Testis (tissue), 2 donors: ENCODE measurements at regions not wholly inside any gene's neighbourhood (a gene's known extent, or its start where the extent isn't known, plus 50 kb on each side); places are given as distances from the start of the nearest gene placed in this dataset.
"Not testable (repeated sequence)": the region's sequence is repeated elsewhere in the genome, so short reads cannot be mapped to it uniquely, and the experiment has no call there.

Source experiments
- DNase-seq: peaks from one replicate; pipeline ENCODE4 v3.0.0-alpha.2; 2019
- H3K27ac ChIP-seq, 2 donors: fragments of 200-600 bp; sonication (generic); one replicate each; pipeline ENCODE4 v1.5.1; 2019
- H3K27me3 ChIP-seq: fragments of 200-600 bp; sonication (generic); one replicate; pipeline ENCODE4 v1.5.1; 2019
- H3K36me3 ChIP-seq: fragments of 200-600 bp; sonication (generic); one replicate; pipeline ENCODE4 v1.5.1; 2017; ENCODE audit warnings: low read depth; ENCODE audit errors: missing control alignments
- H3K4me1 ChIP-seq: fragments of 200-600 bp; sonication (generic); one replicate; pipeline ENCODE4 v1.5.1; 2019
- H3K4me3 ChIP-seq, 2 donors: fragments of 200-600 bp; sonication (generic); one replicate each; pipeline ENCODE4 v1.5.1; 2017 to 2019
- H3K9me3 ChIP-seq: fragments of 200-600 bp; sonication (generic); one replicate; pipeline ENCODE4 v1.5.1; 2017
- POLR2A ChIP-seq: fragments of 450-650 bp; IDR thresholded peaks from one replicate; pipeline ENCODE4 v1.6.1; 2017; ENCODE audit warnings: antibody characterized with exemption, mild to moderate bottlenecking, moderate library complexity
- WGBS, 2 donors: methylation state at CpG; one replicate each; pipeline ENCODE4 v1.1.5; 2018; 5-methylcytosine and 5-hydroxymethylcytosine counted together
- intact Hi-C: fragments of 100-400 bp; cut with DNase I; formaldehyde crosslinking; loops from one replicate; pipeline ENCODE4 v1.15.1; 2023; ENCODE audit warnings: low total_unique reads
- TF ChIP-seq, protein P1 (sequence below), 3 experiments: fragments of 450-650 bp in 2 of 3; fragments of 200-600 bp in 1 of 3; sonication (generic) in 1 of 3; IDR thresholded peaks; one replicate each; pipeline ENCODE4 v1.5.1; 2016 to 2019; ENCODE audit warnings: antibody characterized with exemption in 3 of 3, mild to moderate bottlenecking in 2 of 3, moderate library complexity in 1 of 3

DNA sequence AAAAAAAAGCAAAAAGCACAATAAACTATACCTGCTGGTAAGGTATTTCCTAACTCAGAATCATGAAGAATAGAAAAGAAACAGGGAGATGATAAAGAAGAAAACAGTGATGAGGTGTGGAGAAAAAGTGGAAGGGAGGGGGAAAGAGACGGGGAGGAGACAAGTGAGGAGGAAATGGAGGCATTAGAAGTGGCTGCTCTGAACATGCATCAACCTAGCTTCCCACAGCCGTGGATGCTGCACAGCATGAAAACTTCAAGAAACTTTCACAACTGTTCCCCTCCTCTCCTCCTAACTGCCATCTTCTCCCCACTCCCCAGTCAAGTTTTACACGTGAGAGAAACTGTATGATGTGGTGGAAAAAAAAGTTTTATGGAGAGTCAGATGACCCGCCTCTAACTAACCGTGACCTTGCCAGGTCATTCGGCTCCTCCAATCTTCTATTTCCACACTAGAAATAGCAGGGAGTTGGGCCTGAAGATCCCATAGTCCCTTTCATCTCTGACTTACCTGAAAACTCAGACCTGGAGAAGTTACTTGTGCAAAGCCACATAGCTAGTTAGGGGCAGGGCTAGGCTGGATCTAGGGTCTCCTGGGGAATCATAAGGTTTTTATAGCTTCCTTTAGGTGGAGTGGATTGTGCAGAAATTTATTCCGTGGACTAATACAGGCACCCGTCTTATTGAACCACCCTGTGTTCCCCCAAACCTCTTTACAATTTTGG, 461.9 kb downstream of the KLF5 start:
- H3K9me3 ChIP-seq = no peaks in the 10 kb centered on the region
- no peak overlapping the region for H3K27ac ChIP-seq
- H3K4me3 ChIP-seq = no peak overlapping the region
- intact Hi-C loops = no loop called here
- TF ChIP-seq POLR2A = no peak
- TF ChIP-seq, protein P1, sequence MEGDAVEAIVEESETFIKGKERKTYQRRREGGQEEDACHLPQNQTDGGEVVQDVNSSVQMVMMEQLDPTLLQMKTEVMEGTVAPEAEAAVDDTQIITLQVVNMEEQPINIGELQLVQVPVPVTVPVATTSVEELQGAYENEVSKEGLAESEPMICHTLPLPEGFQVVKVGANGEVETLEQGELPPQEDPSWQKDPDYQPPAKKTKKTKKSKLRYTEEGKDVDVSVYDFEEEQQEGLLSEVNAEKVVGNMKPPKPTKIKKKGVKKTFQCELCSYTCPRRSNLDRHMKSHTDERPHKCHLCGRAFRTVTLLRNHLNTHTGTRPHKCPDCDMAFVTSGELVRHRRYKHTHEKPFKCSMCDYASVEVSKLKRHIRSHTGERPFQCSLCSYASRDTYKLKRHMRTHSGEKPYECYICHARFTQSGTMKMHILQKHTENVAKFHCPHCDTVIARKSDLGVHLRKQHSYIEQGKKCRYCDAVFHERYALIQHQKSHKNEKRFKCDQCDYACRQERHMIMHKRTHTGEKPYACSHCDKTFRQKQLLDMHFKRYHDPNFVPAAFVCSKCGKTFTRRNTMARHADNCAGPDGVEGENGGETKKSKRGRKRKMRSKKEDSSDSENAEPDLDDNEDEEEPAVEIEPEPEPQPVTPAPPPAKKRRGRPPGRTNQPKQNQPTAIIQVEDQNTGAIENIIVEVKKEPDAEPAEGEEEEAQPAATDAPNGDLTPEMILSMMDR (IDR thresholded peaks at IDR 0.05) = no peak
- H3K27me3 ChIP-seq = no peaks in the 10 kb centered on the region
- H3K4me1 ChIP-seq = no peaks in the 10 kb centered on the region
- no peaks in the 10 kb centered on the region for H3K36me3 ChIP-seq
- 77 to 84% methylated on average over 8 of the region's 8 CpGs for WGBS, 2 donors
- no peak for DNase-seq

DNA sequence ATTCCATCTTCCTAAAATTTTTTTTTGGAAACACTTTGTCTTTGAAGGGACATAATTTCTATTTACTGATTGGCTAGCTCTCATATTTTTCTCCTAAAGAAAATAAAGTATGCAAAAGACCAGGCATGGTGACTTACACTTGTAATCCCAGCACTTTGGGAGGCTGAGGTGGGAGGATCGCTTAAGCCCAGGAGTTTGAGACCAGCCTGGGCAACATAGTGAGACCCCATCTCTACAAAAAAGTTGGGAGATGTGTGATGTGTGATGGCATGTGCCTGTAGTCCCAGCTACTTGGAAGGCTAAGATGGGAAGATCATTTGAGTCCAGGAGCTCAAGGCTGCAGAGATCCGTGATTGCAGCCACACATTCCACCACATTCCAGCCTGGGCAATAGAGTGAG, 461.3 kb downstream of the KLF5 start:
- H3K36me3 ChIP-seq, DNase-seq, H3K27me3 ChIP-seq, H3K27ac ChIP-seq, H3K4me1 ChIP-seq, intact Hi-C loops, H3K9me3 ChIP-seq, H3K4me3 ChIP-seq: not testable (repeated sequence)
- WGBS, 2 donors = 82 to 89% methylated on average over 2 of the region's 2 CpGs

DNA sequence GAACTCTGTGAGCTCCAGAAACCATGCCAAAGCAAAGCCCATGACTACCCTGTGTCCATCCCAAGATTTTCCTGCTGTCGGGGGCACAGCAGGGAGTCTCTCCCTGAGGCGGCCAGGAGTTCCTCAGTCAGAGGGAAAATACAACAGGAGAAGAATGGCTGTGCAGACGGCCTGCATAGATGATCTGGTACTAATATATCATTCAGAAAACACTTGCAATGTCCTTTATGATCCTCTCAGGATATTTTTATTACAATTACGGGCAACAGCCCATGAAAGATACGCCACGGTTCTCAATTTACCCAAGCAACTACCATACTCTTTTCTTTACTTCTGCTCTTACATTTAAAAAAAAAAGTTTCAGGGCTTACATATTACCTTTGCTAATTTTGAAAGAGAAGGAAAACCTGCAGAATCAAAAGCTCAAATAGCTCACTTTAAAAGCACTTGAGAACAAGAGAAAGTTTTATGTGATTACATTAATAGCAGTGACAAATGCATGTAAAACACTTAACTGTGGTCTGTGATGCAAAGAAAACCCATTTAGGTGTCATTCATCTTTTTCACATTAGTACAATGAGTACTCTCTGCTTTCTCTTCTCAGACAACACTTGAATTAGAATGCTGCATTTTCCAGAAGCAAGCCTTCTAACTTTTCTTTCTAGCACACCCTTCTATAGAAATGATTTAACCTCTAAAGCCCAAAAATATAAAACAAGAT, 460.8 kb downstream of the KLF5 start:
- Histone ChIP-seq H3K9me3 (no peaks in the 10 kb centered on the region), H3K36me3 (no peaks in the 10 kb centered on the region), H3K27me3 (no peaks in the 10 kb centered on the region), H3K27ac (no peak overlapping the region), H3K4me3 (no peak overlapping the region), H3K4me1 (no peaks in the 10 kb centered on the region)
- no peak for TF ChIP-seq POLR2A
- TF ChIP-seq, protein P1 (IDR thresholded peaks at IDR 0.05) = no peak
- WGBS, 2 donors = 90 to 95% methylated on average over 6 of the region's 6 CpGs
- intact Hi-C loops = no loop called here
- DNase-seq = no peak

DNA sequence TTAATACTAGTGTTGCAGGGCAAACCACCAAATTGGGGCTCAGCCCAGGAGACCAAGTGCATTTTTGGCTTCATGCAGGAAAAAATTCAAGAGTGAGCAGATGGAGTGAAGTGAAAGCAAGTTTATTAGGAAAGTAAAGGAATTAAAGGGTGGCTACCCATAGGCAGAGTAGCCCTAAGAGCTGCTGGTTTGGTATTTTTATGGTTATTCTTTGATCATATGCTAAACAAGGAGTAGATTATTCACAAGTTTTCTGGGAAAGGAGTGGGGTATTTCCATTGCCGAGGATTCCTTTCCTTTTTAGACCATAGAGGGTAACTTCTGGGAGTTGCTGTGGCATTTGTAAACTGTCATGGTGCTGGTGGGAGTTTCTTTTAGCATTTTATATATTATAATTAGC, 459.0 kb downstream of the KLF5 start:
- Histone ChIP-seq H3K9me3 (no peaks in the 10 kb centered on the region), H3K4me3 (no peak overlapping the region), H3K36me3 (no peaks in the 10 kb centered on the region), H3K27ac (no peak overlapping the region), H3K4me1 (no peaks in the 10 kb centered on the region), H3K27me3 (no peaks in the 10 kb centered on the region)
- no peak for DNase-seq
- WGBS, 2 donors = 71 to 78% methylated on average over 1 of the region's 1 CpG
- TF ChIP-seq, protein P1 (IDR thresholded peaks at IDR 0.05) = no peak
- no peak for TF ChIP-seq POLR2A
- intact Hi-C loops = no loop called here

DNA sequence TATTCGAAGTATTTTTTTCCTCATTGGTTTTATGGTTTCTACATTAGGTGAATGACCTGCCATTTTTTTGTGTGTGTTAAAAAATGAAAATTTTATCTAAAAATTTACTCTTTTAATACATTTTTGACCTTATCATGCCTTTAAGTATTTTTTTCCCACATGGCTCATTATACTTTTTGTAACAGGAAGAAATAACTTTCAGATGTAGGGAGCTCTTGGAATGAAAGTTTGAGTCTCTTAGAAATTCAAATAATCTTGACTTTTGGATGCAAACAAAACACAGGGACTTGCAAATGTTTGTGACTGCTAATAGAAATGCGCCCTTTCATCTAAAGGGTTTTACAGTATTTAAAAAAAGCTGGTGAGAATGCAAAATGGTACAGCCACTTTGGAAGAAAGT, 457.9 kb downstream of the KLF5 start:
- no peak overlapping the region for H3K4me3 ChIP-seq
- WGBS, 2 donors = 81 to 90% methylated on average over 2 of the region's 2 CpGs

More for the DNA sequence above, 457.9 kb downstream of the KLF5 start:
- Histone ChIP-seq H3K27ac (no peak overlapping the region), H3K9me3 (no peaks in the 10 kb centered on the region), H3K36me3 (no peaks in the 10 kb centered on the region), H3K27me3 (no peaks in the 10 kb centered on the region), H3K4me1 (no peaks in the 10 kb centered on the region)
- no peak for DNase-seq
- intact Hi-C loops = no loop called here
- TF ChIP-seq POLR2A = no peak
- TF ChIP-seq, protein P1 (IDR thresholded peaks at IDR 0.05) = no peak
